PC-9 (cell line): ENCODE measurements at regions not wholly inside any gene's neighbourhood (a gene's known extent, or its start where the extent isn't known, plus 50 kb on each side); places are given as distances from the start of the nearest gene placed in this dataset.

Source experiments
- BruUV-seq: library from RNA; stranded (reverse); fragments of 400-500 nt; replicated peaks from 2 replicates; lab custom pipeline; 2021; lab: Mats Ljungman, UMichigan
- CTCF ChIA-PET: fragments of 300-600 bp; sonication (Branson Sonifier 250); formaldehyde crosslinking; loops from one replicate; lab custom pipeline; 2022; ENCODE audit warnings: antibody characterized with exemption; lab: Charles Lee
- POLR2A ChIA-PET: fragments of 300-600 bp; sonication (Branson Sonifier 250); formaldehyde crosslinking; loops from one replicate; lab custom pipeline; 2022; ENCODE audit warnings: antibody characterized with exemption; ENCODE audit not compliant: unreplicated experiment; lab: Charles Lee
- DNase-seq, 2 experiments: peaks; one replicate each; pipeline versions ENCODE4 v3.0.0 to v3.0.0-alpha.2; 2015 to 2022; ENCODE audit warnings: mixed read lengths in 1 of 2
- H2AFZ ChIP-seq: fragments of 200-600 bp; sonication (generic); 2 replicates; pipeline ENCODE4 v1.8.1; 2017; ENCODE audit warnings: antibody characterized with exemption
- H3F3A ChIP-seq: fragments of 200-600 bp; sonication (generic); 2 replicates; pipeline ENCODE4 v1.8.1; 2017; ENCODE audit warnings: antibody characterized with exemption, mild to moderate bottlenecking, low read depth; ENCODE audit not compliant: insufficient read depth
- H3K27ac ChIP-seq: fragments of 200-600 bp; sonication (generic); 2 replicates; pipeline ENCODE4 v1.6.1; 2016; ENCODE audit warnings: mixed run types
- H3K27me3 ChIP-seq: fragments of 200-600 bp; sonication (generic); 2 replicates; pipeline ENCODE4 v1.6.1; 2016; ENCODE audit warnings: low read depth, mixed run types; ENCODE audit not compliant: insufficient read depth
- H3K36me3 ChIP-seq: fragments of 200-600 bp; sonication (generic); 2 replicates; pipeline ENCODE4 v1.6.1; 2016; ENCODE audit warnings: low read depth, mixed run types
- H3K4me1 ChIP-seq: fragments of 200-600 bp; sonication (generic); replicated peaks from 2 replicates; pipeline ENCODE4 v1.6.1; 2016; ENCODE audit warnings: mixed run types; ENCODE audit not compliant: insufficient read depth
- H3K4me2 ChIP-seq: fragments of 200-600 bp; sonication (generic); 2 replicates; pipeline ENCODE4 v1.6.1; 2017; ENCODE audit warnings: mixed run types
- H3K4me3 ChIP-seq: fragments of 200-600 bp; sonication (generic); 2 replicates; pipeline ENCODE4 v1.6.1; 2016; ENCODE audit warnings: mixed run types
- H3K79me2 ChIP-seq: fragments of 200-600 bp; sonication (generic); 2 replicates; pipeline ENCODE4 v1.6.1; 2017; ENCODE audit warnings: low read depth, mixed run types
- H3K9me2 ChIP-seq: fragments of 200-600 bp; sonication (generic); 2 replicates; pipeline ENCODE4 v1.8.1; 2017; ENCODE audit warnings: mild to moderate bottlenecking; ENCODE audit not compliant: insufficient read depth
- H3K9me3 ChIP-seq: fragments of 200-600 bp; sonication (generic); 2 replicates; pipeline ENCODE4 v1.8.1; 2016; ENCODE audit warnings: low read depth; ENCODE audit not compliant: insufficient read depth
- H4K20me1 ChIP-seq: fragments of 200-600 bp; sonication (generic); 2 replicates; pipeline ENCODE4 v1.8.1; 2017; ENCODE audit not compliant: insufficient read depth
- EZH2 ChIP-seq: fragments of 200-600 bp; sonication (generic); IDR thresholded peaks from 2 replicates; pipeline ENCODE4 v1.8.0; 2017; ENCODE audit warnings: antibody characterized with exemption, low read depth
- intact Hi-C: fragments of 100-400 bp; cut with micrococcal nuclease; formaldehyde crosslinking; loops from one replicate; pipeline ENCODE4 v1.10.0; 2022; ENCODE audit not compliant: unreplicated experiment
- TF ChIP-seq, protein P1 (sequence below): fragments of 200-600 bp; sonication (generic); conservative IDR thresholded peaks from 2 replicates; pipeline ENCODE4 v1.6.1; 2017; ENCODE audit warnings: mixed run types, antibody characterized with exemption, mild to moderate bottlenecking, moderate library complexity

DNA sequence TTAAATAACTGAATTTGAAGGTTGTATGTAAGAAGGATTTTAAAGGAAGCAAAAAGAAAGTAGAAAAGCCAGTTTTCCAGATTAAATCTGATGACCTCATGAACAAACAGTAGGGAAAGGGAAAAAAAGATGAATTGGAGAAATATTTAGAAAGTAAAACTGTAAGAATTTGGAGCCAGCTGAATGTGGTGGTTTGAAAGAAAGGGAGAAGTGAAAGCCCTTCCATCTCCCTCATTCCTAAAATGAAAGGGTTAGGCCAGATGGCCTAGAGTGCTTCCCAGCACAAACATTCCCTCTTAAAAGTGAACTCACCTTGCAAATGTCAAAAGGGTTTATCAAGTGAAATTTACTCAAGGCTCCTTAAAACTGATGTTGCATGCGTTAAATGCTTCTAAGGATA, 139.3 kb upstream of the COL21A1 start:
- Histone ChIP-seq H3K9me3 (peaks cover 7% of the 10 kb centered on the region; the same call in 1 of the 2 replicates), H3K27ac (no peak overlapping the region), H2AFZ (no peak overlapping the region), H3K4me2 (no peak overlapping the region), H4K20me1 (no peaks in the 10 kb centered on the region), H3K4me1 (peaks cover 21% of the 10 kb centered on the region), H3K79me2 (no peaks in the 10 kb centered on the region), H3K9me2 (peaks cover 5% of the 10 kb centered on the region; the same call in 1 of the 2 replicates), H3K36me3 (no peaks in the 10 kb centered on the region), H3K27me3 (no peaks in the 10 kb centered on the region), H3F3A (no peaks in the 10 kb centered on the region), H3K4me3 (no peak overlapping the region)
- POLR2A ChIA-PET: no interaction called here
- intact Hi-C loops: no loop called here
- CTCF ChIA-PET: no interaction called here
- no TSS peak for BruUV-seq
- no peak for DNase-seq
- TF ChIP-seq, protein P1, sequence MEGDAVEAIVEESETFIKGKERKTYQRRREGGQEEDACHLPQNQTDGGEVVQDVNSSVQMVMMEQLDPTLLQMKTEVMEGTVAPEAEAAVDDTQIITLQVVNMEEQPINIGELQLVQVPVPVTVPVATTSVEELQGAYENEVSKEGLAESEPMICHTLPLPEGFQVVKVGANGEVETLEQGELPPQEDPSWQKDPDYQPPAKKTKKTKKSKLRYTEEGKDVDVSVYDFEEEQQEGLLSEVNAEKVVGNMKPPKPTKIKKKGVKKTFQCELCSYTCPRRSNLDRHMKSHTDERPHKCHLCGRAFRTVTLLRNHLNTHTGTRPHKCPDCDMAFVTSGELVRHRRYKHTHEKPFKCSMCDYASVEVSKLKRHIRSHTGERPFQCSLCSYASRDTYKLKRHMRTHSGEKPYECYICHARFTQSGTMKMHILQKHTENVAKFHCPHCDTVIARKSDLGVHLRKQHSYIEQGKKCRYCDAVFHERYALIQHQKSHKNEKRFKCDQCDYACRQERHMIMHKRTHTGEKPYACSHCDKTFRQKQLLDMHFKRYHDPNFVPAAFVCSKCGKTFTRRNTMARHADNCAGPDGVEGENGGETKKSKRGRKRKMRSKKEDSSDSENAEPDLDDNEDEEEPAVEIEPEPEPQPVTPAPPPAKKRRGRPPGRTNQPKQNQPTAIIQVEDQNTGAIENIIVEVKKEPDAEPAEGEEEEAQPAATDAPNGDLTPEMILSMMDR: no peak
- TF ChIP-seq EZH2: no peak

DNA sequence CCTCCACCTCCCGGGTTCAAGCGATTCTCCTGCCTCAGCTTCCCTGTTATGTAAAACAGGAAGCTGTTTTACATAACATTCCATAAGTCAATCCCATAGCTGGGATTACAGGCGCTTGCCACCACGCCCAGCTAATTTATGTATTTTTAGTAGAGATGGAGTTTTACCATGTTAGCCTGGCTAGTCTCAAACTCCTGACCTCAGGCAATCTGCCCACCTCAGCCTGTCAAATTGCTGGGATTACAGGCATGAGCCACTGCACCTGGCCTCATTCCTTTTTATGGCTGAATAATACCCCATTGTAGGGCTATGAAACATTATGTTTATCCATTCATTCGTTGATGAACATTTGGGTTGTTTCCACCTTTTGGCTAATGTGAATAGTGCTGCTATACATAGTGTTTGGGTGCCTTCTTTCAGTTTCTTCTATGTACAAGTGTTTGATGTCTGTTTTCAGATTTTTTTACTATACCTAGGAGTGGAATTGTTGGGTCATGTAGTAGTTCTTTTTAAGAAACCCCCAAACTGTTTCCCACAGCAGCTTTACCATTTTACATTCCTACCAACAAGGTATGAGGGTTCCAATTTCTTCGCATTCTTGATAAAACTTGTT, 138.7 kb upstream of the COL21A1 start:
- no peak for TF ChIP-seq EZH2
- TF ChIP-seq, protein P1: no peak
- Histone ChIP-seq H3K9me3 (peaks cover 7% of the 10 kb centered on the region; the same call in 1 of the 2 replicates), H3K27me3 (no peaks in the 10 kb centered on the region), H3K9me2 (peaks cover 4% of the 10 kb centered on the region; the same call in 1 of the 2 replicates), H3K4me1 (peaks cover 21% of the 10 kb centered on the region), H4K20me1 (no peaks in the 10 kb centered on the region), H3K4me3 (no peak overlapping the region), H3K36me3 (no peaks in the 10 kb centered on the region), H3K79me2 (no peaks in the 10 kb centered on the region), H2AFZ (no peak overlapping the region), H3K27ac (no peak overlapping the region), H3K4me2 (no peak overlapping the region), H3F3A (no peaks in the 10 kb centered on the region)
- ChIA-PET CTCF (no interaction called here), POLR2A (no interaction called here)
- no TSS peak for BruUV-seq
- intact Hi-C loops: no loop called here
- DNase-seq: no peak

DNA sequence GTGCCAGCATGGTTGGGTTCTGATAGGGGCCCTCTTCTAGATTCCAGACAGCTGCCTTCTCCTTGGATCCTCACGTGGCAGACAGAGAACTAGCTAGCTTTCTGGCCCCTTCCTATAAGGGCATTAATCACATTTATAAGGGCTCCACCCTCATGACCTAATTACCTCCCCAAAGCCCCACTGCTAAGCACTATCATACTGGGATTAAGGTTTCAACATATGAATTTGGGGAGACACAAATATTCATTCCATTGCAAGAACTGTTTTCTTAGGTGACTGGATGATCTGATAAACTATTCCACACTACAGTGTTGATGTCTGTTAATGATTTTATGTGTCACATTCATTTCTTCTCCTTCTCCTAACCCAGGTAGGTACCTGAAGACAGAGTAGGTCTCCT, 135.8 kb upstream of the COL21A1 start:
- H3K4me2 ChIP-seq: no peak overlapping the region
- intact Hi-C loops: no loop called here
- no TSS peak for BruUV-seq
- CTCF ChIA-PET: no interaction called here
- H2AFZ ChIP-seq: no peak overlapping the region
- H3K9me2 ChIP-seq: no peaks in the 10 kb centered on the region
- H3K27ac ChIP-seq: no peak overlapping the region
- peaks cover 17% of the 10 kb centered on the region for H3K4me1 ChIP-seq
- POLR2A ChIA-PET: no interaction called here
- no peaks in the 10 kb centered on the region for H4K20me1 ChIP-seq
- H3K79me2 ChIP-seq: no peaks in the 10 kb centered on the region
- no peak overlapping the region for H3K4me3 ChIP-seq
- TF ChIP-seq, protein P1: no peak
- no peak for TF ChIP-seq EZH2
- no peaks in the 10 kb centered on the region for H3K27me3 ChIP-seq
- no peaks in the 10 kb centered on the region for H3K36me3 ChIP-seq
- peaks cover 5% of the 10 kb centered on the region; the same call in 1 of the 2 replicates for H3K9me3 ChIP-seq
- DNase-seq: no peak
- H3F3A ChIP-seq: no peaks in the 10 kb centered on the region
